ENCODE measurements at regions not wholly inside any gene's neighbourhood (a gene's known extent, or its start where the extent isn't known, plus 50 kb on each side); places are given as distances from the start of the nearest gene placed in this dataset.
"Not testable (repeated sequence)": the region's sequence is repeated elsewhere in the genome, so short reads cannot be mapped to it uniquely, and the experiment has no call there.

- Mint-ChIP-seq H3K4me1 (peaks cover 32 to 50% (median 45%) of the 10 kb centered on the region in 3 donors), H3K36me3 (peaks cover 5% of the 10 kb centered on the region), H3K27me3 (no peaks in the 10 kb centered on the region), H3K9me3 (no peaks in the 10 kb centered on the region), H3K27ac (peak overlapping the region in 1 of 2 donors; percentile 11), H3K4me3 (no peak overlapping the region)
- no peak for DNase-seq
- ChIA-PET POLR2A (no interaction called here), CTCF (no interaction called here)
- H3K27me3 ChIP-seq (replicated peaks in 1 of 2; ENCODE audit: control insufficient read depth in 2 of 2, extremely low read depth in 1 of 2, insufficient read depth in 2 of 2, low read length in 1 of 2) = no peaks in the 10 kb centered on the region
- no peaks in the 10 kb centered on the region for H3K9me3 ChIP-seq
- H3K27ac ChIP-seq (ENCODE audit: low read length) = no peak overlapping the region
- H3K4me3 ChIP-seq (ENCODE audit: control insufficient read depth in 1 of 2, extremely low read depth in 1 of 2, low read length in 1 of 2) = no peak overlapping the region
- no peak for ATAC-seq (replicated peaks in 1 of 4)
- H3K36me3 ChIP-seq (ENCODE audit: control insufficient read depth in 2 of 2, extremely low read depth in 1 of 2, insufficient read depth in 1 of 2, low read length in 1 of 2) = no peaks in the 10 kb centered on the region
- WGBS (ENCODE audit: insufficient coverage) = 100% methylated on average over 1 of the region's 5 CpGs
- peaks cover 16 to 18% of the 10 kb centered on the region in 2 experiments for H3K4me1 ChIP-seq (ENCODE audit: control insufficient read depth in 1 of 2, extremely low read depth in 1 of 2, insufficient read depth in 2 of 2, low read length in 2 of 2)
These were observed 337.4 kb downstream of the SRGAP2C start for GRCh38 chr1:121522061-121522759.

DNA sequence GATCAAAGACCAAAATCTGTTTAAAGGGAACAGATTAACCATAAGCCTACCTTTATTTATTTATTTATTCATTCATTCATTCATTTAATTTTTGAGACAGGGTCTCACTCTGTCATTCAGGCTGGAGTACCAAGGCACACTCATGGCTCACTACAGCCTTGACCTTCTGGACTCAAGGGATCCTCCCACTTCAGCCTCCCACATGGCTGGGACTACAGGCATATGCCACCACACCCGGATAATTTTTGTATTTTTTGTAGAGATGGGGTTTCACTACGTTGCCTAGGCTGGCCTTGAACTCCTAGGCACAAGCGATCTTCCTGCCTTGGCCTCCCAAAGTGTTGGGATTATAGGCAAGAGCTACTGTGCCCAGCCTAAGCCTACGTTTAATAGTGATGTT is 338.3 kb downstream of the SRGAP2C start:
- POLR2A ChIA-PET; H3K9me3 Mint-ChIP-seq; H3K27me3 ChIP-seq (replicated peaks in 1 of 2; ENCODE audit: control insufficient read depth in 2 of 2, extremely low read depth in 1 of 2, insufficient read depth in 2 of 2, low read length in 1 of 2); H3K27me3 Mint-ChIP-seq; H3K4me3 ChIP-seq (ENCODE audit: control insufficient read depth in 1 of 2, extremely low read depth in 1 of 2, low read length in 1 of 2); CTCF ChIA-PET; DNase-seq; H3K27ac ChIP-seq (ENCODE audit: low read length); ATAC-seq (replicated peaks in 1 of 4); H3K9me3 ChIP-seq; H3K4me3 Mint-ChIP-seq; H3K36me3 ChIP-seq (ENCODE audit: control insufficient read depth in 2 of 2, extremely low read depth in 1 of 2, insufficient read depth in 1 of 2, low read length in 1 of 2); H3K27ac Mint-ChIP-seq; H3K36me3 Mint-ChIP-seq: not testable (repeated sequence)
- H3K4me1 ChIP-seq (ENCODE audit: control insufficient read depth in 1 of 2, extremely low read depth in 1 of 2, insufficient read depth in 2 of 2, low read length in 2 of 2) = peaks cover 7 to 13% of the 10 kb centered on the region in 2 experiments
- no CpG with 5 or more reads among the region's 4 CpGs for WGBS (ENCODE audit: insufficient coverage)
- H3K4me1 Mint-ChIP-seq = peaks cover 23 to 41% (median 36%) of the 10 kb centered on the region in 3 donors

DNA sequence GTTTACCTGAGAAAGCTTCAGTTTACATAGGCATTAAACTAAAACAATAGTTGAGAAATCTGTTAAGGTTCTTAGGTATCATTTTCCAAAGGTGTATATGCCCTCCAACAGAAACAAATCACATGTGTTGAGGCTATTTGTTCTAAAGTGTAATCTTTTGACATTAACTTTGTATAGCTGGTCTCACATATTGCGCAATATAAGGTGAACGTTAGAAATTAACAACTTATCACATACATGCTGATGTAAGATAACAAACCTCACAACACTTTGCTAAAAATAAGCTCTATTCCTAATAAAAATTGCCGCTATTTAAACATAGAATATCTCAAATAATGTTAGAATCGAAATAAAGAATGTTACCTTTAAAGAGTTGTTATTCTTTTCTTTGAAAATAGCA is 340.6 kb downstream of the SRGAP2C start:
- Histone ChIP-seq H3K4me1 (ENCODE audit: control insufficient read depth in 1 of 2, extremely low read depth in 1 of 2, insufficient read depth in 2 of 2, low read length in 2 of 2) (peaks cover 0 to 14% of the 10 kb centered on the region in 2 experiments), H3K9me3 (no peaks in the 10 kb centered on the region), H3K27ac (ENCODE audit: low read length) (no peak overlapping the region), H3K27me3 (replicated peaks in 1 of 2; ENCODE audit: control insufficient read depth in 2 of 2, extremely low read depth in 1 of 2, insufficient read depth in 2 of 2, low read length in 1 of 2) (no peaks in the 10 kb centered on the region), H3K4me3 (ENCODE audit: control insufficient read depth in 1 of 2, extremely low read depth in 1 of 2, low read length in 1 of 2) (no peak overlapping the region), H3K36me3 (ENCODE audit: control insufficient read depth in 2 of 2, extremely low read depth in 1 of 2, insufficient read depth in 1 of 2, low read length in 1 of 2) (no peaks in the 10 kb centered on the region)
- Mint-ChIP-seq H3K4me3 (no peak overlapping the region), H3K27me3 (no peaks in the 10 kb centered on the region), H3K4me1 (peaks cover 26 to 44% (median 37%) of the 10 kb centered on the region in 3 donors), H3K9me3 (no peaks in the 10 kb centered on the region), H3K27ac (no peak overlapping the region), H3K36me3 (peaks cover 5% of the 10 kb centered on the region)
- ChIA-PET CTCF (interaction anchor here in 1 of 2 donors (0.6 kb wide), 1 partner anchor 8 kb away, joined by 3 read pairs; no protein-coding TSS in a partner anchor), POLR2A (no interaction called here)
- DNase-seq (no peak), ATAC-seq (replicated peaks in 1 of 4) (no peak)
- WGBS (ENCODE audit: insufficient coverage) = no CpG with 5 or more reads among the region's 4 CpGs

DNA sequence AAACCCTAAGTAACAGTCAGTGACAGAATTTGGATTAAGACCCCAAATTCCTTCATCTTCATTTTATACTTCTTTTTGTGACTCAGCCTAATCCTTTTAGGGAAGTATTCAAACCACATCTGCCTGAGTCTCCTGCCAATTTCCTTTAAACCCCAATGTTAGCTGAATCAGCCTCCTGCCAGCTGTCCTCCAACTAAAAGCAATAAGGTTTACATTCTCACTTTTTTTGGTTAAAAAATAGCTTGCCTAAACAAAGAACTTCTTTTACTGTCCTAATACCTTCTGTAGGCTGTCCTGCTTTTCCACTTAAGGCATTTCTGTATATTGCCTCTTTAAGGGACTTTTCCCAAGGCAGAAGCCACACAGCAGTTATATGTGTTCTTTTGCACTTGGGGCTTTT is 344.2 kb downstream of the SRGAP2C start:
- peaks cover 0 to 14% of the 10 kb centered on the region in 2 experiments for H3K4me1 ChIP-seq (ENCODE audit: control insufficient read depth in 1 of 2, extremely low read depth in 1 of 2, insufficient read depth in 2 of 2, low read length in 2 of 2)
- CTCF ChIA-PET; H3K27me3 ChIP-seq (replicated peaks in 1 of 2; ENCODE audit: control insufficient read depth in 2 of 2, extremely low read depth in 1 of 2, insufficient read depth in 2 of 2, low read length in 1 of 2); H3K36me3 Mint-ChIP-seq; POLR2A ChIA-PET; H3K27ac ChIP-seq (ENCODE audit: low read length); H3K4me3 Mint-ChIP-seq; DNase-seq; H3K36me3 ChIP-seq (ENCODE audit: control insufficient read depth in 2 of 2, extremely low read depth in 1 of 2, insufficient read depth in 1 of 2, low read length in 1 of 2); H3K4me3 ChIP-seq (ENCODE audit: control insufficient read depth in 1 of 2, extremely low read depth in 1 of 2, low read length in 1 of 2); H3K9me3 Mint-ChIP-seq; H3K9me3 ChIP-seq; ATAC-seq (replicated peaks in 1 of 4); H3K27me3 Mint-ChIP-seq; H3K27ac Mint-ChIP-seq: not testable (repeated sequence)
- peaks cover 22 to 27% (median 27%) of the 10 kb centered on the region in 3 donors for H3K4me1 Mint-ChIP-seq

DNA sequence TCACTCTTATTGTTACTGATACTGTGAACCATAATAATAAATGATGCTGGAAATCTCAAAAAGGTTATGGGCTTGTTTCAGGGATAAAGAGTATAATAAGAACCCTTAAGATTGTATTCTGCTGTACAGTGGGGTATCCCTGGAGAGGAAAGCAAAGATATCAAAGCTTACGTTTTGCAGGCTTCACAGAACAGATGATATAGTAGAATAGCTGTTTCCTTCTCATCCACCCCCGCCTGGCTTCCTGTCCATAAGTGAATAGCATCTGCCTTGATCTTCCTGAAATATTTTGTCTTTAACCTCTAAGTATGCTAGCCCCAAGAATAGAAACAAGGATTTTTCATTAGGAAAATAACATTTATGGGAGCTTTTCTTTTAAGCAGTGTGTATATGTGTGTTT is 345.3 kb downstream of the SRGAP2C start:
- H3K36me3 ChIP-seq (ENCODE audit: control insufficient read depth in 2 of 2, extremely low read depth in 1 of 2, insufficient read depth in 1 of 2, low read length in 1 of 2); H3K27me3 ChIP-seq (replicated peaks in 1 of 2; ENCODE audit: control insufficient read depth in 2 of 2, extremely low read depth in 1 of 2, insufficient read depth in 2 of 2, low read length in 1 of 2); H3K27ac ChIP-seq (ENCODE audit: low read length); DNase-seq; H3K36me3 Mint-ChIP-seq; H3K4me3 Mint-ChIP-seq; POLR2A ChIA-PET; H3K4me3 ChIP-seq (ENCODE audit: control insufficient read depth in 1 of 2, extremely low read depth in 1 of 2, low read length in 1 of 2); CTCF ChIA-PET; H3K27me3 Mint-ChIP-seq; H3K9me3 Mint-ChIP-seq; H3K9me3 ChIP-seq: not testable (repeated sequence)
- peaks cover 19 to 22% (median 21%) of the 10 kb centered on the region in 3 donors for H3K4me1 Mint-ChIP-seq
- peak in 3 of 4 experiments; percentile 58 to 60 (median 60) for ATAC-seq (replicated peaks in 1 of 4)
- peaks cover 0 to 14% of the 10 kb centered on the region in 2 experiments for H3K4me1 ChIP-seq (ENCODE audit: control insufficient read depth in 1 of 2, extremely low read depth in 1 of 2, insufficient read depth in 2 of 2, low read length in 2 of 2)
- no CpG with 5 or more reads among the region's 2 CpGs for WGBS (ENCODE audit: insufficient coverage)
- peak overlapping the region in 1 of 2 donors; percentile 44 for H3K27ac Mint-ChIP-seq

DNA sequence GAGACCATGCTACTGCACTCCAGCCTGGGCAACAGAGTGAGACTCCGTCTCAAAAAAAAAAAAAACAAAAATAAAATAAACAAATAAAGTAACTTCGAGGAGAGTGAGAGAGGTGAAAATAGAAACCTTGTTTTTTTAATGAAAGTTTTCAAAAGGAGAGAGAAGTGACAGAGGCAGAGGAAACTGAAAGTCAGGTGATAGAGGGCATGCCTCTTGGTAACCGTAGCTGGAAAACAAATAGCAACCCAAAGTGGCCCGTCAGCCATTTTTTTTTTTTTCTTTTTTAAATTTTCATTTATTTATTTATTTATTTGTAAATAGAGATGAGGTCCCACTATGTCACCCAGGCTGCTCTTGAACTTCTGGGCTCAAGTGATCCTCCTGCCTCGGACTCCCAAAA is 347.0 kb downstream of the SRGAP2C start:
- H3K36me3 Mint-ChIP-seq; H3K27ac Mint-ChIP-seq; H3K27me3 ChIP-seq (replicated peaks in 1 of 2; ENCODE audit: control insufficient read depth in 2 of 2, extremely low read depth in 1 of 2, insufficient read depth in 2 of 2, low read length in 1 of 2); DNase-seq; H3K9me3 Mint-ChIP-seq; H3K36me3 ChIP-seq (ENCODE audit: control insufficient read depth in 2 of 2, extremely low read depth in 1 of 2, insufficient read depth in 1 of 2, low read length in 1 of 2); H3K27ac ChIP-seq (ENCODE audit: low read length); CTCF ChIA-PET; ATAC-seq (replicated peaks in 1 of 4); H3K4me3 Mint-ChIP-seq; H3K27me3 Mint-ChIP-seq; H3K4me3 ChIP-seq (ENCODE audit: control insufficient read depth in 1 of 2, extremely low read depth in 1 of 2, low read length in 1 of 2); H3K9me3 ChIP-seq: not testable (repeated sequence)
- H3K4me1 Mint-ChIP-seq = peaks cover 19 to 22% (median 20%) of the 10 kb centered on the region in 3 donors
- WGBS (ENCODE audit: insufficient coverage) = 40% methylated on average over 1 of the region's 5 CpGs
- peaks cover 0 to 14% of the 10 kb centered on the region in 2 experiments for H3K4me1 ChIP-seq (ENCODE audit: control insufficient read depth in 1 of 2, extremely low read depth in 1 of 2, insufficient read depth in 2 of 2, low read length in 2 of 2)
- POLR2A ChIA-PET = interaction anchor here in 1 of 2 donors (0.6 kb wide), 1 partner anchor 20 kb away, joined by 3 read pairs; no protein-coding TSS in a partner anchor

DNA sequence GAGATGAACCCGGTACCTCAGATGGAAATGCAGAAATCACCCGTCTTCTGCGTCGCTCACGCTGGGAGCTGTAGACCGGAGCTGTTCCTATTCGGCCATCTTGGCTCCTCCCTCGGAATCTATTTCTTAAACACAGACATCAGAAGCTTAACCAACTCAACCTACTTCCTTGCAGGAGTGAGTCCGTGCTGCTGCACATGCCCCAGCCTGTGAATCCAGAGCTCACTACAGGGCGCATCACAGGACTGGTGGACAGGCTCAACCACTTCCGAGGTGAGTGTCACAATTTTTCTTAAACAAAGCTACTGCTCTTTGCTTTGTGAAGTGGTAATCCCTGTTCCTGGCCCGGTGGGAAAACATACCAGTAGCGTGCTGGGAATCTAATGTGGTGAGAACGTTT is 353.4 kb downstream of the SRGAP2C start:
- H3K36me3 ChIP-seq (ENCODE audit: control insufficient read depth in 2 of 2, extremely low read depth in 1 of 2, insufficient read depth in 1 of 2, low read length in 1 of 2); H3K9me3 ChIP-seq; H3K4me1 ChIP-seq (ENCODE audit: control insufficient read depth in 1 of 2, extremely low read depth in 1 of 2, insufficient read depth in 2 of 2, low read length in 2 of 2); H3K4me1 Mint-ChIP-seq; H3K27me3 Mint-ChIP-seq; H3K27ac Mint-ChIP-seq; POLR2A ChIA-PET; CTCF ChIA-PET; DNase-seq; H3K9me3 Mint-ChIP-seq; H3K36me3 Mint-ChIP-seq; ATAC-seq (replicated peaks in 1 of 4); H3K4me3 Mint-ChIP-seq; H3K4me3 ChIP-seq (ENCODE audit: control insufficient read depth in 1 of 2, extremely low read depth in 1 of 2, low read length in 1 of 2); H3K27me3 ChIP-seq (replicated peaks in 1 of 2; ENCODE audit: control insufficient read depth in 2 of 2, extremely low read depth in 1 of 2, insufficient read depth in 2 of 2, low read length in 1 of 2); H3K27ac ChIP-seq (ENCODE audit: low read length): not testable (repeated sequence)
- WGBS (ENCODE audit: insufficient coverage) = 96% methylated on average over 11 of the region's 14 CpGs

Data from T-cell (primary cell).